Kidney epithelial cell (primary cell): ENCODE measurements at regions not wholly inside any gene's neighbourhood (a gene's known extent, or its start where the extent isn't known, plus 50 kb on each side); places are given as distances from the start of the nearest gene placed in this dataset.
"Not testable (repeated sequence)": the region's sequence is repeated elsewhere in the genome, so short reads cannot be mapped to it uniquely, and the experiment has no call there.

ENCODE experiments used
- DNase-seq: peaks from one replicate; pipeline ENCODE4 v3.0.0-alpha.2; 2010; ENCODE audit warnings: low read depth
- H3K27me3 ChIP-seq: 2 replicates; pipeline ENCODE4 v1.6.0; 2011; ENCODE audit warnings: low read length; ENCODE audit not compliant: control insufficient read depth, insufficient read depth
- H3K36me3 ChIP-seq: 2 replicates; pipeline ENCODE4 v1.5.1; 2011; ENCODE audit warnings: low read length; ENCODE audit not compliant: control insufficient read depth, insufficient read depth
- H3K4me3 ChIP-seq: 2 replicates; pipeline ENCODE4 v1.5.1; 2011; ENCODE audit warnings: low read depth, mild to moderate bottlenecking, control low read depth, low read length
- CTCF ChIP-seq: IDR thresholded peaks from 2 replicates; pipeline ENCODE4 v1.5.1; 2011; ENCODE audit warnings: mild to moderate bottlenecking, moderate library complexity, low read length, control low read depth, inconsistent platforms; ENCODE audit not compliant: insufficient read depth, poor library complexity, severe bottlenecking

GRCh38 chr1:22210176-22210575 lies 67.3 kb upstream of the WNT4 start:
- H3K36me3 ChIP-seq = no peaks in the 10 kb centered on the region
- no peak for DNase-seq
- no peak for TF ChIP-seq CTCF
- H3K27me3 ChIP-seq = peaks cover 61% of the 10 kb centered on the region
- no peak overlapping the region for H3K4me3 ChIP-seq

- TF ChIP-seq CTCF = no peak
- H3K36me3 ChIP-seq = no peaks in the 10 kb centered on the region
- no peak overlapping the region for H3K4me3 ChIP-seq
- DNase-seq = no peak
- peaks cover 58% of the 10 kb centered on the region for H3K27me3 ChIP-seq
These were observed 67.7 kb upstream of the WNT4 start for GRCh38 chr1:22210636-22211035.

DNA sequence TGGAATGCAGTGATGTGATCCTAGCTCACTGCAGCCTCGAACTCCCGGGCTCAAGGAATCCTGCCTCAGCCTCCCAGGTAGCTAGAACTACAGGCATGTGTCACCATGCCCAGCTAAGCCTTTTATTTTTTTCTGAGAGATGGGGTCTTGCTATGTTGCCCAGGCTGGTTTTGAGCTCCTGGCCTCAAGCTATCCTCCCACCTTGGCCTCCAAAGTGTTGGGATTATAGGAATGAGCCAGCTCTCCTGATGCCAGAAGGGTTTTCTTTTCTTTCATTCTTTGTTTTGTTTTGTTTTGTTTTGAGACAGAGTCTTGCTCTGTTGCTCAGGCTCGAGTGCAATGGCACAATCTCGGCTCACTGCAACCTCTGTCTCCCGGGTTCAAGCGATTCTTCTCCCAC lies 68.6 kb upstream of the WNT4 start:
- H3K27me3 ChIP-seq = peaks cover 64% of the 10 kb centered on the region
- H3K36me3 ChIP-seq, H3K4me3 ChIP-seq, DNase-seq: not testable (repeated sequence)

GRCh38 chr1:22212400-22213233 lies 69.7 kb upstream of the WNT4 start:
- TF ChIP-seq CTCF = no peak
- H3K36me3 ChIP-seq = no peaks in the 10 kb centered on the region
- peaks cover 57% of the 10 kb centered on the region for H3K27me3 ChIP-seq
- no peak for DNase-seq
- no peak overlapping the region for H3K4me3 ChIP-seq

- Histone ChIP-seq H3K27me3 (peaks cover 36% of the 10 kb centered on the region), H3K4me3 (no peak overlapping the region), H3K36me3 (no peaks in the 10 kb centered on the region)
- DNase-seq = no peak
- no peak for TF ChIP-seq CTCF
These were observed 73.5 kb upstream of the WNT4 start for GRCh38 chr1:22216210-22216883.

- H3K27me3 ChIP-seq = peaks cover 36% of the 10 kb centered on the region
These were observed 74.1 kb upstream of the WNT4 start for GRCh38 chr1:22216966-22217365.

More at GRCh38 chr1:22216966-22217365, 74.1 kb upstream of the WNT4 start:
- no peaks in the 10 kb centered on the region for H3K36me3 ChIP-seq
- DNase-seq = no peak
- H3K4me3 ChIP-seq = no peak overlapping the region
- no peak for TF ChIP-seq CTCF
